K562 (cell line): ENCODE measurements at regions not wholly inside any gene's neighbourhood (a gene's known extent, or its start where the extent isn't known, plus 50 kb on each side); places are given as distances from the start of the nearest gene placed in this dataset.

Experiments
- EZH2 ChIP-seq: IDR thresholded peaks from 2 replicates; pipeline ENCODE4 v1.6.1; 2012; ENCODE audit warnings: low read depth, mild to moderate bottlenecking, inconsistent platforms, low read length, borderline replicate concordance
- GATA2 ChIP-seq: sonication (generic); formaldehyde crosslinking; IDR thresholded peaks from 2 replicates; pipeline ENCODE4 v1.4.0; 2020; ENCODE audit warnings: mild to moderate bottlenecking, missing genetic modification reagents
- KDM4B ChIP-seq, 2 experiments: fragments of 450-650 bp in 1 of 2; sonication (generic) in 1 of 2; IDR thresholded peaks; 2 replicates each; pipeline ENCODE4 v1.6.1; 2016 to 2017; ENCODE audit warnings: borderline replicate concordance in 2 of 2, antibody characterized with exemption in 1 of 2, low read depth in 1 of 2, mild to moderate bottlenecking in 1 of 2
- MEF2A ChIP-seq: IDR thresholded peaks from 2 replicates; pipeline ENCODE4 v1.6.1; 2011; ENCODE audit warnings: low read depth, mild to moderate bottlenecking, low read length, moderate library complexity; ENCODE audit not compliant: control insufficient read depth
- MXI1 ChIP-seq: IDR thresholded peaks from 2 replicates; pipeline ENCODE4 v1.6.1; 2011; ENCODE audit warnings: low read depth, mild to moderate bottlenecking, improper control_type of control experiment, low read length
- TAF1 ChIP-seq: IDR thresholded peaks from 2 replicates; pipeline ENCODE4 v1.6.1; 2011; ENCODE audit warnings: mild to moderate bottlenecking, low read length, moderate library complexity; ENCODE audit not compliant: insufficient read depth, control insufficient read depth, severe bottlenecking; ENCODE audit errors: extremely low read depth
- ZZZ3 ChIP-seq: fragments of 450-650 bp; IDR thresholded peaks from 2 replicates; pipeline ENCODE4 v1.6.1; 2016; ENCODE audit warnings: antibody characterized with exemption, mild to moderate bottlenecking, moderate library complexity

DNA sequence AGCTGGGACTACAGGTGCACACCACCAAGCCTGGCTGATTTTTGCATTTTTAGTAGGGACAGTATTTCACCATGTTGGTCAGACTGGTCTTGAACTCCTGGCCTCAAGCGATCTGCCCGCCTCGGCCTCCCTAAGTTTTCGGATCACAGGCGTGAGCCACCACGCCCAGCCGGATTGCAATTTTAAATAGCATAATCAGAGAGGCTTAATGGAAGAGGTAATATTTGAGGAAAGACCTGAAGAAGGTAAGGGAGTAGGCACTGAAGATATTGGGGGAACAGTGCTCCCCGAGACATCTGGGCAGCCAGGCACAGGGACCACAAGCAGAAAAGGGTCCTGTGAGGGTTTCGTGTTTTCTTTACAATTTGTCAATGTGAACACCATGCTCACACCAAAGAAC is 61.4 kb upstream of the USP6NL start:
- TF ChIP-seq MEF2A: no peak
- TF ChIP-seq TAF1: no peak
- TF ChIP-seq MXI1: no peak
- no peak for TF ChIP-seq ZZZ3
- TF ChIP-seq EZH2: no peak
- no peak for TF ChIP-seq GATA2 (CRISPR knock-in tag)
- TF ChIP-seq KDM4B (IDR thresholded peaks at IDR 0.05; ENCODE audit: borderline replicate concordance in 2 of 2, low read depth in 1 of 2): no peak
